ENCODE measurements at regions not wholly inside any gene's neighbourhood (a gene's known extent, or its start where the extent isn't known, plus 50 kb on each side); places are given as distances from the start of the nearest gene placed in this dataset.

GRCh38 chr3:127037971-127038446 is 55.1 kb downstream of the PLXNA1 start (continued):
- no peak for TF ChIP-seq ESRRA (IDR thresholded peaks at IDR 0.05; ENCODE audit: borderline replicate concordance, low read length)

DNA sequence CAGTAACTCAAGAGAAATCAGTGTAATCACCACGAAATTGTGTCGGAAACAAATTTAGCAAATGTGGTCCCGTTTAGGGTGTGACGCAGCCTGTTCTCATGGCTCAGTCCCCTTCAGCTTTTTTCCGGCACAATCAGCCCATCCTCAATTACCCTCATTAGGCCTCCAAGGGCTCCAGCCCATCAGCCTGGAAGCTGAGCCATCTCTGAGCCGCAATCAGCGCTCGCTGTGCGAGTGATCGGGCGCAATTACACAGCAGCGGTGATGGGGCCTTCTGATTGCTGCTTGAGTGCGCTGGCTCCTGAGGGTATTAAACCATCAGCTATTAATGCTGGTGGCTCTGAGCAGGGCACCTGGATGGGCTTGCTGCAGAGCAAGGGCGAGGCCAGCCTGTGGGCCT is 55.6 kb downstream of the PLXNA1 start:
- POLR2A ChIA-PET: no interaction called here
- Histone ChIP-seq H3K4me2 (no peak overlapping the region), H3K9me3 (no peaks in the 10 kb centered on the region), H3K27ac (no peak overlapping the region), H3K4me1 (peaks cover 11% of the 10 kb centered on the region), H3K4me3 (no peak overlapping the region)
- ATAC-seq (no peak), DNase-seq (ENCODE audit: low read depth in 1 of 2, low spot score in 1 of 2) (no peak), FAIRE-seq (no peak)
- CTCF ChIA-PET: no interaction called here
- no peak for TF ChIP-seq CTCF (IDR thresholded peaks at IDR 0.05)
- TF ChIP-seq BCL3 (IDR thresholded peaks at IDR 0.05): no peak
- WGBS (ENCODE audit: missing lambda C conversion rate): 81% methylated on average over 5 of the region's 14 CpGs

GRCh38 chr3:127038923-127039581 is 56.1 kb downstream of the PLXNA1 start:
- TF ChIP-seq HDAC2 (IDR thresholded peaks at IDR 0.05) (no peak), NPAS2 (CRISPR knock-in tag; IDR thresholded peaks at IDR 0.05; ENCODE audit: borderline replicate concordance) (no peak), CBX2 (IDR thresholded peaks at IDR 0.05; ENCODE audit: borderline replicate concordance, low read depth) (no peak), HEYL (CRISPR knock-in tag; IDR thresholded peaks at IDR 0.05) (no peak), CBX8 (IDR thresholded peaks at IDR 0.05) (no peak), REST (IDR thresholded peaks at IDR 0.05) (no peak), MAZ (IDR thresholded peaks at IDR 0.05; ENCODE audit: borderline replicate concordance, low read depth, low read length) (no peak), RAD21 (conservative IDR thresholded peaks at IDR 0.05 in 1 of 2, IDR thresholded peaks at IDR 0.05 in 1 of 2) (no peak), HOXB13 (CRISPR knock-in tag; IDR thresholded peaks at IDR 0.05; ENCODE audit: low read depth) (no peak), ESRRA (IDR thresholded peaks at IDR 0.05; ENCODE audit: borderline replicate concordance, low read length) (no peak), RARB (CRISPR knock-in tag; IDR thresholded peaks at IDR 0.05) (no peak), KDM1A (IDR thresholded peaks at IDR 0.05; ENCODE audit: low read depth) (no peak), MAX (IDR thresholded peaks at IDR 0.05) (no peak), GATA3 (IDR thresholded peaks at IDR 0.05; ENCODE audit: borderline replicate concordance) (no peak), RCOR1 (IDR thresholded peaks at IDR 0.05; ENCODE audit: low read depth, low read length) (no peak), POLR2A (IDR thresholded peaks at IDR 0.05; ENCODE audit: low read length) (no peak), TFCP2L1 (CRISPR knock-in tag; IDR thresholded peaks at IDR 0.05) (no peak), CHD4 (IDR thresholded peaks at IDR 0.05; ENCODE audit: borderline replicate concordance) (no peak)
- TF ChIP-seq, protein P1, sequence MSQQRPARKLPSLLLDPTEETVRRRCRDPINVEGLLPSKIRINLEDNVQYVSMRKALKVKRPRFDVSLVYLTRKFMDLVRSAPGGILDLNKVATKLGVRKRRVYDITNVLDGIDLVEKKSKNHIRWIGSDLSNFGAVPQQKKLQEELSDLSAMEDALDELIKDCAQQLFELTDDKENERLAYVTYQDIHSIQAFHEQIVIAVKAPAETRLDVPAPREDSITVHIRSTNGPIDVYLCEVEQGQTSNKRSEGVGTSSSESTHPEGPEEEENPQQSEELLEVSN (IDR thresholded peaks at IDR 0.05; ENCODE audit: borderline replicate concordance, low read depth): no peak
- TF ChIP-seq, protein P2, sequence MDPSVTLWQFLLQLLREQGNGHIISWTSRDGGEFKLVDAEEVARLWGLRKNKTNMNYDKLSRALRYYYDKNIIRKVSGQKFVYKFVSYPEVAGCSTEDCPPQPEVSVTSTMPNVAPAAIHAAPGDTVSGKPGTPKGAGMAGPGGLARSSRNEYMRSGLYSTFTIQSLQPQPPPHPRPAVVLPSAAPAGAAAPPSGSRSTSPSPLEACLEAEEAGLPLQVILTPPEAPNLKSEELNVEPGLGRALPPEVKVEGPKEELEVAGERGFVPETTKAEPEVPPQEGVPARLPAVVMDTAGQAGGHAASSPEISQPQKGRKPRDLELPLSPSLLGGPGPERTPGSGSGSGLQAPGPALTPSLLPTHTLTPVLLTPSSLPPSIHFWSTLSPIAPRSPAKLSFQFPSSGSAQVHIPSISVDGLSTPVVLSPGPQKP (IDR thresholded peaks at IDR 0.05; ENCODE audit: low read depth, low read length): no peak
- H3K27ac ChIP-seq: no peak overlapping the region
- CTCF ChIA-PET: no interaction called here
- no peak for ATAC-seq
- POLR2A ChIA-PET: no interaction called here
- H3K4me2 ChIP-seq: no peak overlapping the region
- no peak overlapping the region for H3K4me3 ChIP-seq
- peaks cover 11% of the 10 kb centered on the region for H3K4me1 ChIP-seq
- DNase-seq (ENCODE audit: low read depth in 1 of 2, low spot score in 1 of 2): no peak
- no peak for FAIRE-seq
- no peaks in the 10 kb centered on the region for H3K9me3 ChIP-seq
- 87% methylated on average over 10 of the region's 12 CpGs for WGBS (ENCODE audit: missing lambda C conversion rate)

All from A549 (cell line).